ENCODE measurements at regions not wholly inside any gene's neighbourhood (a gene's known extent, or its start where the extent isn't known, plus 50 kb on each side); places are given as distances from the start of the nearest gene placed in this dataset.

DNA sequence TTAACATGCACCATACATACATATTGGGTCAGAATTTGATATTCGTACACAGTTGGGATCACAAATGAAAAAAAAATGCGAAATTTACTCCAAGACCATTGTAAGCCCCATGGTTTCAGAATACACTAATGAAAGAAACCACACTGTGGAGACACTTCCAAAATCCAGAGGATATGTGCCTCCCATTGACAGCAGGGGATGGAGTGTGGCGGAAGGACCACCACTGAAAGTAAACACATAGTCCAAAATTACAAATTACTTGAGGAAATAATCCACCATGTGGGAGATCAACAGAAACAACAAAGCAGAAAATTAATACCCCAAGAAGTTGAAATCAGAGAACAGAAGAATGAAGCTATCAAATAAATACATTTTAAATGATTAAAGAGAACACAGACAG is 291.6 kb upstream of the PAPPA start:
- no peaks in the 10 kb centered on the region for H3K9me3 ChIP-seq (ENCODE audit: insufficient read depth, low read length)
- H4K20me1 ChIP-seq (ENCODE audit: insufficient read depth, low read length), result no peaks in the 10 kb centered on the region

DNA sequence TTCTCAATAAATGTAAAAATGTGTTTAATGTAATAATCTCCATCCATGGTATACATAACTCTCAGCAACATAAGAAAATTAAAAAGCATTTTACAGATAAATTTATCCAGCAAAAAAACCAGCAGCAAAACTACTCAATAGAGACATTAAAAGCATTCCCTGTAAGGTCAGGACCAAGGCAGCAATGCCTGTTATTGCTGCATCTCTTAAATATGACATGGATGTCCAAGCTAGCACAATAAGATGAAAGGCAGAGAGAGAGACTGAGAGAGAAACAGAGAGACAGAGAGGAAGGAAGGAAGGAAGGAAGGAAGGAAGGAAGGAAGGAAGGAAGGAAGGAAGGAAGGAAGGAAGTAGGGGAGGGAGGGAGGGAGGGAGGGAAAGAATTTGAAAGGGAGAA is 289.0 kb upstream of the PAPPA start:
- Histone ChIP-seq H3K27me3 (ENCODE audit: low read depth, low read length) (0 out of 2 replicates have a peak, but pooled peaks cover 7% of the 10 kb centered on the region), H3K9me3 (ENCODE audit: insufficient read depth, low read length) (no peaks in the 10 kb centered on the region), H3K79me2 (ENCODE audit: low read length) (no peaks in the 10 kb centered on the region), H3K27ac (ENCODE audit: low read length) (no peak overlapping the region), H2AFZ (ENCODE audit: low read depth, low read length) (no peak overlapping the region), H3K36me3 (replicated peaks; ENCODE audit: low read depth, low read length) (no peaks in the 10 kb centered on the region), H3K4me3 (ENCODE audit: low read length) (no peak overlapping the region), H3K9ac (ENCODE audit: low read length) (no peak overlapping the region), H3K4me1 (ENCODE audit: low read length) (no peaks in the 10 kb centered on the region), H3K4me2 (ENCODE audit: low read length) (no peak overlapping the region), H4K20me1 (ENCODE audit: insufficient read depth, low read length) (no peaks in the 10 kb centered on the region)
- TF ChIP-seq EZH2phosphoT487 (IDR thresholded peaks at IDR 0.05; ENCODE audit: low read depth) (no peak), CTCF (IDR thresholded peaks at IDR 0.05; ENCODE audit: low read depth, low read length) (no peak)

More for the DNA sequence above, 291.6 kb upstream of the PAPPA start:
- Histone ChIP-seq H3K27me3 (ENCODE audit: low read depth, low read length) (0 out of 2 replicates have a peak, but pooled peaks cover 7% of the 10 kb centered on the region), H3K4me3 (ENCODE audit: low read length) (no peak overlapping the region), H3K4me1 (ENCODE audit: low read length) (no peaks in the 10 kb centered on the region), H3K9ac (ENCODE audit: low read length) (no peak overlapping the region), H3K36me3 (replicated peaks; ENCODE audit: low read depth, low read length) (no peaks in the 10 kb centered on the region), H3K4me2 (ENCODE audit: low read length) (no peak overlapping the region), H2AFZ (ENCODE audit: low read depth, low read length) (no peak overlapping the region), H3K27ac (ENCODE audit: low read length) (no peak overlapping the region), H3K79me2 (ENCODE audit: low read length) (no peaks in the 10 kb centered on the region)
- TF ChIP-seq EZH2phosphoT487 (IDR thresholded peaks at IDR 0.05; ENCODE audit: low read depth) (no peak), CTCF (IDR thresholded peaks at IDR 0.05; ENCODE audit: low read depth, low read length) (no peak)

DNA sequence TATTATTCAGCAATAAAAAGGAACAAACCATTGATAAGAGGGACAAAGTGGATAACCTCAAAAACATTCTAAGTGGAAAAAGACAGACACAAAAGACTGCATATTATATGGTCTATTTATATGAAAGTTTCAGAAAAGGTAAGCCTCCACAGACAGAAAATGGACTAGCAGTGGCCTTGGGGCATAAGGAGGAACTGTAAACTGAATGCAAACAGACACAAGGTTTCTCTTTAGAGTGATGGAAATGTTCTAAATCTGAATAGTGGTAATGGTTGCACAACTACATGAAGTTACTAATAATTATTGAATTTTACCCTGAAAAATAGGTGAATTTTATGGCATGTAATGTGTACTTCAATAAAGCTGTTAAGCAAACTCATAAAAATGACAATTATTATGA is 286.3 kb upstream of the PAPPA start:
- Histone ChIP-seq H3K4me3 (ENCODE audit: low read length) (no peak overlapping the region), H3K27ac (ENCODE audit: low read length) (no peak overlapping the region), H3K79me2 (ENCODE audit: low read length) (no peaks in the 10 kb centered on the region), H3K4me2 (ENCODE audit: low read length) (no peak overlapping the region), H3K27me3 (ENCODE audit: low read depth, low read length) (no peaks in the 10 kb centered on the region), H3K9ac (ENCODE audit: low read length) (no peak overlapping the region), H3K4me1 (ENCODE audit: low read length) (no peaks in the 10 kb centered on the region), H2AFZ (ENCODE audit: low read depth, low read length) (no peak overlapping the region), H3K9me3 (ENCODE audit: insufficient read depth, low read length) (no peaks in the 10 kb centered on the region), H4K20me1 (ENCODE audit: insufficient read depth, low read length) (no peaks in the 10 kb centered on the region), H3K36me3 (replicated peaks; ENCODE audit: low read depth, low read length) (no peaks in the 10 kb centered on the region)
- TF ChIP-seq CTCF (IDR thresholded peaks at IDR 0.05; ENCODE audit: low read depth, low read length) (no peak), EZH2phosphoT487 (IDR thresholded peaks at IDR 0.05; ENCODE audit: low read depth) (no peak)

GRCh38 chr9:115877852-115878438 is 275.6 kb upstream of the PAPPA start:
- no peak overlapping the region for H3K4me3 ChIP-seq (ENCODE audit: low read length)
- no peaks in the 10 kb centered on the region for H4K20me1 ChIP-seq (ENCODE audit: insufficient read depth, low read length)
- H3K9ac ChIP-seq (ENCODE audit: low read length), result no peak overlapping the region
- H3K27me3 ChIP-seq (ENCODE audit: low read depth, low read length), result peaks cover 8% of the 10 kb centered on the region; the same call in 1 of the 2 replicates
- no peaks in the 10 kb centered on the region for H3K79me2 ChIP-seq (ENCODE audit: low read length)
- no peaks in the 10 kb centered on the region for H3K4me1 ChIP-seq (ENCODE audit: low read length)
- H3K4me2 ChIP-seq (ENCODE audit: low read length), result no peak overlapping the region
- H3K36me3 ChIP-seq (replicated peaks; ENCODE audit: low read depth, low read length), result no peaks in the 10 kb centered on the region
- H3K27ac ChIP-seq (ENCODE audit: low read length), result no peak overlapping the region
- H3K9me3 ChIP-seq (ENCODE audit: insufficient read depth, low read length), result no peaks in the 10 kb centered on the region
- TF ChIP-seq EZH2phosphoT487 (IDR thresholded peaks at IDR 0.05; ENCODE audit: low read depth) (no peak), CTCF (IDR thresholded peaks at IDR 0.05; ENCODE audit: low read depth, low read length) (no peak)
- H2AFZ ChIP-seq (ENCODE audit: low read depth, low read length), result no peak overlapping the region

Measured in OCI-LY3 (cell line).